ENCODE measurements at regions not wholly inside any gene's neighbourhood (a gene's known extent, or its start where the extent isn't known, plus 50 kb on each side); places are given as distances from the start of the nearest gene placed in this dataset.

DNA sequence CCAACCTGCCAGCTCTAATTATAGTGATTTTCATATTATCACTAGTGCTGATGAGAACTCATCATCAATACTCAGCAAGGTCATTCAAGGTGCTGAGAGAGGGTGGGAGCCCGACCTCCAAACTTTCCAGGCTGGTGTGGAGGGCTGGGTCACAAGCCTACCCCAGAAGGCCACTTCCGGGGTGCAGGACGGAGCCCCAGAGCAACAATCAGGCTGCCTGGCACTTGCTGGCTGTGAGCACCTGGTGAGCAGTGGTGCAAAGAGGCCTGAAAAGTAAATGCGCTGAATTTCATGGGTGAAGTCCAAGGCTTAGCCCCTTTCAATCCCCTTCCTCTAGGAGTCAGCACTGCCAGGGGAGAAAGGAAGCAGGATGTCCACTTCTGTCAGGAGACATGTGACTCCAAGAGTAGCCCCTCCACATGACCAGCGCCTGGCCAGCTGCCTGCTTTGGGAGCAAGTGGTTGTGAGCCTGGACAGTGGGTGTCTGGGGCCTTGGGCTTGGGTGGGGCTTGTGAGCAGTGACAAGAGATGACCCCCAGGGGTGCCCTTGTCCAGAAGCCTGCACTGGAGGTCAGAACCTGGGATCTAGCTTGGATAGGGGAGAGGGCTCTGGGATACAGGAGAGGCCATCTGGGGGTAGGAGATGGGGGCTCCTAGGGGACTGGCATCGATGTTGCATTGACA lies 165.0 kb upstream of the TLE3 start:
- Histone ChIP-seq H3K9ac (ENCODE audit: low read length) (no peak overlapping the region), H3K4me1 (ENCODE audit: control insufficient read depth, insufficient read depth, low read length) (peaks cover 35% of the 10 kb centered on the region), H3K36me3 (ENCODE audit: control insufficient read depth, insufficient read depth, low read length, severe bottlenecking) (no peaks in the 10 kb centered on the region), H3K9me3 (ENCODE audit: control insufficient read depth, low read length) (no peaks in the 10 kb centered on the region), H3K27me3 (replicated peaks; ENCODE audit: control insufficient read depth, insufficient read depth, low read length) (peaks cover 3% of the 10 kb centered on the region), H3K4me3 (ENCODE audit: low read length) (no peak overlapping the region)
- no peak for DNase-seq (ENCODE audit: low read depth)

DNA sequence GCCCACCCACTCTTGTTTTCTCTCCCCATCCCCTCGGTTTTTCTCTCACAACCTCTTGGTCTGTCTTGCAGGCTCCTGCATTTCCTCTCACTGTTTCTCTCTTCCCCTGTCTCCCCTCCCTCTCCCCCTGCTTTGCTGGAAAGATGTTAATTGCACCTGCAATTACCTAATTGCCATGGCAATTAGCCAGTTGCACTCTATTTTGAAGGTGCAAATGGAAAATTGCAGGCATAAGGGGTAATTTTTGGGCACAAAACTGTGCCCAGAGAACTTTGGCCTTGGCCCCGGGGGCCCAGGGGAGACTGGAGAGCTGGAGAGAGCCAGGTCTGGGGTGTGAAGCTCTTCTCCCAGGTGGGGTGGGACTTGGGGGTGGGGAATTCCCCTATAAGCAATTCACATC lies 164.5 kb upstream of the TLE3 start:
- Histone ChIP-seq H3K9me3 (ENCODE audit: control insufficient read depth, low read length) (no peaks in the 10 kb centered on the region), H3K9ac (ENCODE audit: low read length) (no peak overlapping the region), H3K36me3 (ENCODE audit: control insufficient read depth, insufficient read depth, low read length, severe bottlenecking) (no peaks in the 10 kb centered on the region), H3K27me3 (replicated peaks; ENCODE audit: control insufficient read depth, insufficient read depth, low read length) (peaks cover 3% of the 10 kb centered on the region), H3K4me1 (ENCODE audit: control insufficient read depth, insufficient read depth, low read length) (peaks cover 29% of the 10 kb centered on the region), H3K4me3 (ENCODE audit: low read length) (no peak overlapping the region)
- DNase-seq (ENCODE audit: low read depth), result no peak

DNA sequence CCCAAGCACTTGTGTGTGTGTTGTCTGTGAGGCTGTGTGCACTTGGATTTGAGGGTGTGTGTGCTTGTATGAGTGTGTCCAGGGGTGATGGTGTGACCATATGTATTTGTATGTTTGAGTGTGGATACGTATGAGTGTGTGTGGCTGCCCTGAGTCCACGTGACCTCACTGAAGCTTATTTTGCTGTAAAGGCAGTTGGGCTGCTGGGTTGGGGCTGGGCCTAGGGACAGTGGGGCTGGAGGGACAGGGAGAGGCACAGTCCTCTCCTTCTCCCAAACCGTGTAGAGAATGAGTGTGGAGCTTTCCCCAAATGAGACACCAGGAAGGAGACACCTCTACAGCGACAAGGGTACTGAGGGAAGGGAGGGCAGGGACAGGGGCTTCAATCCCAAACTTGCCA lies 163.4 kb upstream of the TLE3 start:
- peaks cover 18% of the 10 kb centered on the region for H3K4me1 ChIP-seq (ENCODE audit: control insufficient read depth, insufficient read depth, low read length)
- DNase-seq (ENCODE audit: low read depth), result no peak
- no peak overlapping the region for H3K4me3 ChIP-seq (ENCODE audit: low read length)
- no peak overlapping the region for H3K9ac ChIP-seq (ENCODE audit: low read length)
- peaks cover 14% of the 10 kb centered on the region for H3K27me3 ChIP-seq (replicated peaks; ENCODE audit: control insufficient read depth, insufficient read depth, low read length)
- no peaks in the 10 kb centered on the region for H3K9me3 ChIP-seq (ENCODE audit: control insufficient read depth, low read length)
- H3K36me3 ChIP-seq (ENCODE audit: control insufficient read depth, insufficient read depth, low read length, severe bottlenecking), result no peaks in the 10 kb centered on the region

DNA sequence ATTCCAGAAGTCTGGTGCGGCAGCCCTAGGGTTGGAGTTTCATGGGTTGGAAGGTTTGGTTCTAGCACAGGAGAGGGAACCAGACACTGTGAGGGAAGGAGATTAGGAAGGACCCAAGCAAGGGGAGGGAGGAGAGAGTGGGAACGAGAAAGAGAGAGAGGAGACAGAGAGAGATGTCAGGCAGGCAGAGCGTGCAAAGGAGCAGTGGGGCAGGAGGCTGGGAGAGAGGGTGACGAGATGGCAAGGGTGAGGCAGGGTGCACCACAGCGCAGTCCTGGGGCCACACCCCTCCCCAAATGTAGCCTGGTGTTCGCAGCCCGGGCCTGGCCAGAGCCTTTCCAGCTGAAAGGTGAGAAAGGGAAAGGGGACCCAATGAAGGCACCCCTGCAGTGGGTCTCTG lies 162.9 kb upstream of the TLE3 start:
- no peak for DNase-seq (ENCODE audit: low read depth)
- Histone ChIP-seq H3K9ac (ENCODE audit: low read length) (no peak overlapping the region), H3K9me3 (ENCODE audit: control insufficient read depth, low read length) (no peaks in the 10 kb centered on the region), H3K36me3 (ENCODE audit: control insufficient read depth, insufficient read depth, low read length, severe bottlenecking) (no peaks in the 10 kb centered on the region), H3K4me1 (ENCODE audit: control insufficient read depth, insufficient read depth, low read length) (peaks cover 15% of the 10 kb centered on the region), H3K4me3 (ENCODE audit: low read length) (no peak overlapping the region), H3K27me3 (replicated peaks; ENCODE audit: control insufficient read depth, insufficient read depth, low read length) (peaks cover 19% of the 10 kb centered on the region)

DNA sequence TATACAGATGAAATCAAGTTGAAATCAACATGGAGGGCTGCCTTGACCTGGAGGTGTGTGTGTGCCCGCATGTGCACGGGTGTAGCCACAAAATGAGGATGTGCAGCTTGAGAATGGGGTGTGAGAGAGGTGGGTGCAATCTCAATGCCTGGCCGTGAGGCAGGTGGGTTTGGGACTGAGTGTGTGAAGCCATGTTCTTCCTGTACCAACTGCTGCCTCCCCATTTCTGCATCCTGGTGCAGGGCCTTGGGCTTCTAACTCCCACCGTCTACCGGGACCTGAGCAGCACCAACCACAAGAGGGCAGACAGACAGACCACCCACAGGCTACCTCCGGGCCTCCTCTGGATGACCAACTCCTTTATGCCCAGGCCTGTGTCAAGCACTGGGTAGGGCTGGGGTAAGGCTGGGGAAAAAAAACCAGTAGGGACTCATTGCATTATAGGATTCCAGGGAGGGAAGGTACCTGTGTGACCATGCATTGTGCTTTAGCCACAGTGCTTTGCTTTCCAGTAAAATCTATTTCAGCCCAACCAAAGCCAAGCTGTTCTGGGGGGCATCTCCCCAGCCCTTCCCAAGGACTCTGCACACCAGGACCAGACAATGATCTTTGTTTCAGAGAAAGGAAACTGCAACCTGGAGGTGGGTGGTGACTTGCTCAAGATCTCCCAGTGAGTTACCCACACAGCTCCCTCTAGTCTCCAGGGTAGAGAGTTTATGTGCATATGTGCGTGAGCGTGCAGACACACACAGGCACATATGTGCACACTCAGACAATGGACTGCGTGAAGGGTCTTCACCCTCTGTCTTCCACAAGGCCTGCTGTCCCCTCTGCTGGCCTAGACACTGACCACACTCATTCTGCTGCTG lies 162.2 kb upstream of the TLE3 start:
- no peak for DNase-seq (ENCODE audit: low read depth)
- Histone ChIP-seq H3K4me3 (ENCODE audit: low read length) (no peak overlapping the region), H3K27me3 (replicated peaks; ENCODE audit: control insufficient read depth, insufficient read depth, low read length) (peaks cover 22% of the 10 kb centered on the region), H3K4me1 (ENCODE audit: control insufficient read depth, insufficient read depth, low read length) (peaks cover 12% of the 10 kb centered on the region), H3K9me3 (ENCODE audit: control insufficient read depth, low read length) (no peaks in the 10 kb centered on the region), H3K36me3 (ENCODE audit: control insufficient read depth, insufficient read depth, low read length, severe bottlenecking) (no peaks in the 10 kb centered on the region), H3K9ac (ENCODE audit: low read length) (no peak overlapping the region)

DNA sequence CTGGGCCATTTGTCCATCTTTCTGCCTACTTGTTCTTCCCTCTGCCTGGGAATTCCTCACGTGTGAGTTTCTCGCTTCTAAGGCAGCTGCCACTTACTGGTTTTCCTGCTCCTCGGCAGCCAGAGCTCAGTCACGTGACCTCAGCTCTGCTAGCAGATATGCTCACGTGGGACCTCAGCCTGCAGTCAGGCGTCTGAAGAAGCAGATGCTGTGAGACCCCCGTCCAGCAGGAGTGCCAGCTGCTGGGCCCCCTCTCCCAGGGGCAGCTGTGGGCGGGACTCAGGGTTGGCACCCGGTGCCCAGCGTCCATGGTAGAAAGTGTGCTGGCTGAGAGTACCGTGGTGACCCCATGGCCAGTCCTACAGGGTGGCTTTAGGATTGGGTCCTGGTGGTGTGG lies 161.3 kb upstream of the TLE3 start:
- peaks cover 26% of the 10 kb centered on the region for H3K27me3 ChIP-seq (replicated peaks; ENCODE audit: control insufficient read depth, insufficient read depth, low read length)
- no peak overlapping the region for H3K9ac ChIP-seq (ENCODE audit: low read length)
- no peak overlapping the region for H3K4me3 ChIP-seq (ENCODE audit: low read length)
- H3K36me3 ChIP-seq (ENCODE audit: control insufficient read depth, insufficient read depth, low read length, severe bottlenecking), result no peaks in the 10 kb centered on the region
- peak; percentile 8 for DNase-seq (ENCODE audit: low read depth)
- peaks cover 5% of the 10 kb centered on the region for H3K4me1 ChIP-seq (ENCODE audit: control insufficient read depth, insufficient read depth, low read length)
- H3K9me3 ChIP-seq (ENCODE audit: control insufficient read depth, low read length), result no peaks in the 10 kb centered on the region

DNA sequence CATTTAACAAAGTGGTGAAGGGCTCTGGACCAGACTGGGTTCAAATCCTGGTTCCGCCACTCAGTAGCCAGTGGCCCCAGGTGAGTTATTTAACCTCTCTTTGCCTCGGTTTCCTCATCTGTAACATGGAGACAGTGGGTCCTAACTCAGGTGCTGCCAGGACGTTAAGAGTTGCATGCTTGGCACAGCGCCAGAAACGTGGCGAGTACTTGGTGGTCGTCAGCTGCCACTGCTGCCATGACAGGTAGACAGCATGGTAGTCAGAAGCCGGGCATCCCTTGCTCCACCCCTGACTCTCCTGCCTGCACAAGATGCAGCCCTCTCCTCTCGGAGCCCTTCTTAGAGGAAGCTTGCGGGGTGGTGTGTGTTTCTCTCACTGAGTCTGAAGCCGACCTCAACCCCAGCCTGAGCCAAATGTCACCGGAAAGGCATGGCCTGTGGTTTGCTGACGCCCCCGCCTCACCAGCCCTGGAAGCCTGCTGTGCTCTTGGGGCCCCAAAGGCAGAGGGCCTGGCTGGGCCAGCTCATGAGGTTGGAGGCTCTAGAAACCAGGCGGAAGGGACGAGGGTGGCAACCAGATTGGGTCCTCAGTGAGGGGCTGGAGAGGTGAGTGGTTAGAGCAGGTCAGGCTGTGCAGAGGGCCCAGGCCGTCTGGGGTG lies 160.8 kb upstream of the TLE3 start:
- no peaks in the 10 kb centered on the region for H3K9me3 ChIP-seq (ENCODE audit: control insufficient read depth, low read length)
- peaks cover 32% of the 10 kb centered on the region for H3K27me3 ChIP-seq (replicated peaks; ENCODE audit: control insufficient read depth, insufficient read depth, low read length)
- no peak overlapping the region for H3K9ac ChIP-seq (ENCODE audit: low read length)
- DNase-seq (ENCODE audit: low read depth), result no peak
- no peak overlapping the region for H3K4me3 ChIP-seq (ENCODE audit: low read length)
- peaks cover under 1% of the 10 kb centered on the region for H3K4me1 ChIP-seq (ENCODE audit: control insufficient read depth, insufficient read depth, low read length)
- H3K36me3 ChIP-seq (ENCODE audit: control insufficient read depth, insufficient read depth, low read length, severe bottlenecking), result no peaks in the 10 kb centered on the region

DNA sequence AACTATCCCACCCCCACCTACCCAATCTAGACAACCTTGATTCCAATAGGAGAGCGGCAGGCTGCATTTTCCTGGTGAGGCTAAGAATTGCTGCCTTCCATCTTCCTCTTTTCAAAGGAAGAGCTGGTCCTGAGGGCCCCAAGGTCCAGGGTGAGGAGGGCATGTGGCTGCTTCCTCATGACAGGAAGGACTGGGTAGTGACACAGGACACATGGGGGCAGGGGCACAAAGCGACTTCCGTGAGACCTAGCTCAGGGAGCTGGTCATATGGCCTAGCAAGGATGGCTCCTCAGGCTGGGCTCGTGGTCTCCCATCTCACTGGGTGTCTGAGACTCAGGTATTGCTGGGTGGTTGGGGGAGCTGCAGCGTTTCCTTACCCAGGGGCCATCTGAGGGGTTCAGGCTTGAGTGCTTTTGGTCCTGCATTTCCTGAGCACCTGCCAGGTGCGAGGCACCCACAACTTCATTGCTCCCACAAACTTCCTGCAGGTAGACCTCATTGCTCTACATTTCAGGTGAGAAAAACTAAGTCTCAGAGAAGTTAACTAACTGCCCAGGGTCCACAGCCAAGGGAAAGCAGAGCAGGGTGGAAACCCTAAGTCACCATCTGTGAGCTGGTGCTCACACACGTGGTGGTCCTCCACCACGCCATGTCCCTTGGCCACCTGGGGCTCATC lies 160.0 kb upstream of the TLE3 start:
- H3K4me3 ChIP-seq (ENCODE audit: low read length), result no peak overlapping the region
- no peaks in the 10 kb centered on the region for H3K36me3 ChIP-seq (ENCODE audit: control insufficient read depth, insufficient read depth, low read length, severe bottlenecking)
- no peaks in the 10 kb centered on the region for H3K9me3 ChIP-seq (ENCODE audit: control insufficient read depth, low read length)
- peaks cover 40% of the 10 kb centered on the region for H3K27me3 ChIP-seq (replicated peaks; ENCODE audit: control insufficient read depth, insufficient read depth, low read length)
- no peaks in the 10 kb centered on the region for H3K4me1 ChIP-seq (ENCODE audit: control insufficient read depth, insufficient read depth, low read length)
- DNase-seq (ENCODE audit: low read depth), result no peak
- no peak overlapping the region for H3K9ac ChIP-seq (ENCODE audit: low read length)

DNA sequence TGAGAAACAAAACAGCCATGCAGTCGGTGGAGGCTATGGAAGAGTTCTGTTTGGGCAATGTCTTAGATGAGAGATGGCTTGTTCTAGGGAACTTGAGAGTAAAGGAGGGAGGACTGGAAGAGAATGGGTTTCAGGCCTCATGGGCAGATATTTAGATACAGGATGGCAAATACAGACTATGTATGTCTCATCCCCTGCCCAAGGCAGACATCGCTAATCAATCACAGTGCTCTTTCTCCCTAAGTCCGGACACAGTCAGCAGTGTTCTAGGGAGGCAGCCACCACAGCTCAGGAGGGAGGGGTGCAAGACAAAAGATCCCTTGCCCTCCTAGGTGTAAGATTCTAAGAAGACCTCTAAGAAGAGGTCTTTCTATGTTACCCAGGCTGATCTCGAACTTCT lies 159.3 kb upstream of the TLE3 start:
- Histone ChIP-seq H3K27me3 (replicated peaks; ENCODE audit: control insufficient read depth, insufficient read depth, low read length) (peaks cover 44% of the 10 kb centered on the region), H3K4me3 (ENCODE audit: low read length) (no peak overlapping the region), H3K9me3 (ENCODE audit: control insufficient read depth, low read length) (no peaks in the 10 kb centered on the region), H3K9ac (ENCODE audit: low read length) (no peak overlapping the region), H3K4me1 (ENCODE audit: control insufficient read depth, insufficient read depth, low read length) (no peaks in the 10 kb centered on the region), H3K36me3 (ENCODE audit: control insufficient read depth, insufficient read depth, low read length, severe bottlenecking) (no peaks in the 10 kb centered on the region)
- no peak for DNase-seq (ENCODE audit: low read depth)

DNA sequence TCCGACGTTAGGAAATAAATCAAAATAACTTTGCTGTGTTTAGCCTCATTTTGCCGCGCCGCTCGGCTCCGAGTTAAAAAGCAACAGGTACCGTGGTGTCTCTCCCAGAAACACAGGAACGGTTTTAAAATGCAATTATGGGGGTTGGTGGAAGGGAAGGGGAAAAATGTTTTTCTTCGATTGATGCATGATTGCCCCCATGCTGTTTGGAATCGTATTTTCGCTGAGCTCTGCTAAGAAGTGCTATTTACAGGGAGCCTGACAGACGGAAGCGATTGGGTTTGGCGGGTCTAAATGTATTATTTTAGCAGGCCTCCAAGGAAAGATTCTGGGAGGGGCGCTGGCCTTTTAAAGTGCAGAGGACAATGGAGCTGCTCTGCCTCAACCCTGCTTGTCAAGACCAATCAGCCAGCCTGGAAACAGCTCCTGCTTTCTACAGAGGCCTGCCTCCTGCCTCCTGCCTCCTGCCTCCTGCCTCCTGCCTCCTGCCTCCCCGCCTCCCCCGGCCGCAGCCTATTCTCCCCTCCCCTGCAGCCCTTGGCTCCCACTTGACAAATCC lies 156.7 kb upstream of the TLE3 start:
- H3K27me3 ChIP-seq (replicated peaks; ENCODE audit: control insufficient read depth, insufficient read depth, low read length), result peaks cover 60% of the 10 kb centered on the region
- no peaks in the 10 kb centered on the region for H3K9me3 ChIP-seq (ENCODE audit: control insufficient read depth, low read length)
- H3K4me1 ChIP-seq (ENCODE audit: control insufficient read depth, insufficient read depth, low read length), result no peaks in the 10 kb centered on the region
- H3K4me3 ChIP-seq (ENCODE audit: low read length), result no peak overlapping the region
- H3K36me3 ChIP-seq (ENCODE audit: control insufficient read depth, insufficient read depth, low read length, severe bottlenecking), result no peaks in the 10 kb centered on the region
- DNase-seq (ENCODE audit: low read depth), result no peak
- H3K9ac ChIP-seq (ENCODE audit: low read length), result no peak overlapping the region

Measured in adipocyte (in vitro differentiated cells).